GM23248 (cell line): ENCODE measurements at regions not wholly inside any gene's neighbourhood (a gene's known extent, or its start where the extent isn't known, plus 50 kb on each side); places are given as distances from the start of the nearest gene placed in this dataset.
"Not testable (repeated sequence)": the region's sequence is repeated elsewhere in the genome, so short reads cannot be mapped to it uniquely, and the experiment has no call there.

Experiments
- DNase-seq: peaks from one replicate; pipeline ENCODE4 v3.0.0-alpha.2; 2015
- H2AFZ ChIP-seq: fragments of 200-600 bp; sonication (generic); 2 replicates; pipeline ENCODE4 v1.6.1; 2016; ENCODE audit warnings: antibody characterized with exemption
- H3F3A ChIP-seq: fragments of 200-600 bp; sonication (generic); 2 replicates; pipeline ENCODE4 v1.6.1; 2016; ENCODE audit warnings: mild to moderate bottlenecking, antibody characterized with exemption, mixed run types; ENCODE audit not compliant: insufficient read depth
- H3K27ac ChIP-seq: fragments of 200-600 bp; sonication (generic); 2 replicates; pipeline ENCODE4 v1.5.1; 2016; ENCODE audit warnings: mild to moderate bottlenecking
- H3K27me3 ChIP-seq: fragments of 200-600 bp; sonication (generic); replicated peaks from 2 replicates; pipeline ENCODE4 v1.6.1; 2016; ENCODE audit warnings: mild to moderate bottlenecking; ENCODE audit not compliant: insufficient read depth
- H3K36me3 ChIP-seq: fragments of 200-600 bp; sonication (generic); 2 replicates; pipeline ENCODE4 v1.6.1; 2016; ENCODE audit warnings: low read depth, mild to moderate bottlenecking
- H3K4me1 ChIP-seq: fragments of 200-600 bp; sonication (generic); 2 replicates; pipeline ENCODE4 v1.6.1; 2016; ENCODE audit warnings: mild to moderate bottlenecking; ENCODE audit not compliant: insufficient read depth
- H3K4me2 ChIP-seq: fragments of 200-600 bp; sonication (generic); one replicate; pipeline ENCODE4 v1.6.1; 2016; ENCODE audit warnings: mild to moderate bottlenecking; ENCODE audit not compliant: unreplicated experiment
- H3K4me3 ChIP-seq: fragments of 200-600 bp; sonication (generic); 2 replicates; pipeline ENCODE4 v1.5.1; 2016; ENCODE audit warnings: mild to moderate bottlenecking
- H3K79me2 ChIP-seq: fragments of 200-600 bp; sonication (generic); 2 replicates; pipeline ENCODE4 v1.6.1; 2016; ENCODE audit warnings: mild to moderate bottlenecking; ENCODE audit not compliant: insufficient read depth
- H3K9ac ChIP-seq: fragments of 200-600 bp; sonication (generic); 2 replicates; pipeline ENCODE4 v1.6.1; 2016; ENCODE audit warnings: mild to moderate bottlenecking
- H3K9me2 ChIP-seq: fragments of 200-600 bp; sonication (generic); 2 replicates; pipeline ENCODE4 v1.6.1; 2016; ENCODE audit warnings: mixed run types, mild to moderate bottlenecking, moderate library complexity; ENCODE audit not compliant: insufficient read depth
- H3K9me3 ChIP-seq: fragments of 200-600 bp; sonication (generic); one replicate; pipeline ENCODE4 v1.6.1; 2017; ENCODE audit warnings: low read depth
- H4K20me1 ChIP-seq: fragments of 200-600 bp; sonication (generic); 2 replicates; pipeline ENCODE4 v1.6.0; 2016; ENCODE audit not compliant: insufficient read depth
- WGBS, 2 experiments: methylation state at CpG; one replicate each; pipeline ENCODE4 v1.1.6; 2015 to 2017; ENCODE audit warnings: low lambda C conversion rate in 2 of 2, low coverage in 1 of 2; ENCODE audit errors: missing lambda C conversion rate in 2 of 2; 5-methylcytosine and 5-hydroxymethylcytosine counted together
- in situ Hi-C: fragments of 300-500 bp; cut with MboI; formaldehyde crosslinking; loops from 2 replicates; pipeline ENCODE4 v1.15.0; 2020

DNA sequence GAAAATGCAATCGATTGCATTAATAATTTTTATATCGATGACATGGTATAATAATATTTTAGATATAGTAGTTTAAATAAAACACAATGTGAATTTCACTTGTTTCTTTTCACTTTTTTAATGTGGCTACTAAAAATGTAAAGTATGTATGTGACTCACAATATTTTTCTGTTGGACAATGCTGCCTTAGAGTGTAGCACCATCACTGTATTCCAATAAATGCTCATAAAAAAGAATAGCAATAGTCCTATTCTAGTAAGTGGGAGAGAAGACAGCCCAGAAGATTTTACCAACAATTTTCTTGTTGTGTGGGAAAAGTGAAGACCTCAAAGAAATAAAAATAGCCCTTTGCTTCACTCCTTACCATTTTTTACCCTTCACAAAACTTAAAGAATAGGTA, 79.8 kb downstream of the FOXD4L6 start:
- H4K20me1 ChIP-seq, H3K4me1 ChIP-seq, H3K27me3 ChIP-seq, H3K27ac ChIP-seq, H3K9me2 ChIP-seq, H3K79me2 ChIP-seq, H3F3A ChIP-seq, H2AFZ ChIP-seq, H3K9me3 ChIP-seq, H3K9ac ChIP-seq, H3K4me3 ChIP-seq, in situ Hi-C loops, H3K4me2 ChIP-seq, H3K36me3 ChIP-seq: not testable (repeated sequence)
- DNase-seq = peak; percentile 17
- 74 to 84% methylated on average over 2 of the region's 2 CpGs for WGBS, 2 experiments

DNA sequence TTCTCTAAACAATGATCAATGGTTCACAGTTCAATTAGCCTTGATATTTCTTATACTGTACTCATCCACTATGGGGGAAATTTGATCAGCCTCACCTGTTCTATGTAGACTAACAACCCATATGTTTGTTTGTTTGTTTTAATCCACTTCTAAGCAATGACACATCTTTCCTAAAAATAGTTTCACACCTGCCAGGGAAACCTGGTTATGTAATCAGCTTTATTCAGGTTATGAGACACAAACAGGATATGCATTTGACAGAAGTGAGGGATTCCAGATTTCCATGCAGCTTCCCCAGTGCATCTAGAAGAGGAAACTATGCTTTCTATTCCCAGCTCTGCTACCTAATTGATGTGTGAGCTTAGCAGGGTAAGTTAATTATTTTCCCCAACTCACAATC, 80.7 kb downstream of the FOXD4L6 start:
- H3K9me2 ChIP-seq, H3K4me3 ChIP-seq, H3K9ac ChIP-seq, H3K9me3 ChIP-seq, in situ Hi-C loops, H4K20me1 ChIP-seq, H2AFZ ChIP-seq, H3K4me1 ChIP-seq, H3K27ac ChIP-seq, H3F3A ChIP-seq, DNase-seq, H3K27me3 ChIP-seq, H3K79me2 ChIP-seq, H3K36me3 ChIP-seq, H3K4me2 ChIP-seq: not testable (repeated sequence)

GRCh38 chr9:41044930-41045329, 83.6 kb downstream of the FOXD4L6 start:
- 74 to 81% methylated on average over 2 of the region's 2 CpGs for whole genome bisulfite sequencing, 2 experiments
- H4K20me1 ChIP-seq, DNase-seq, H3K9me3 ChIP-seq, in situ Hi-C loops, H3K36me3 ChIP-seq, H3K79me2 ChIP-seq, H3K4me1 ChIP-seq, H3K27me3 ChIP-seq, H3K4me3 ChIP-seq, H2AFZ ChIP-seq, H3K9ac ChIP-seq, H3K4me2 ChIP-seq, H3K9me2 ChIP-seq, H3K27ac ChIP-seq: not testable (repeated sequence)
- H3F3A ChIP-seq = peaks cover 14% of the 10 kb centered on the region

DNA sequence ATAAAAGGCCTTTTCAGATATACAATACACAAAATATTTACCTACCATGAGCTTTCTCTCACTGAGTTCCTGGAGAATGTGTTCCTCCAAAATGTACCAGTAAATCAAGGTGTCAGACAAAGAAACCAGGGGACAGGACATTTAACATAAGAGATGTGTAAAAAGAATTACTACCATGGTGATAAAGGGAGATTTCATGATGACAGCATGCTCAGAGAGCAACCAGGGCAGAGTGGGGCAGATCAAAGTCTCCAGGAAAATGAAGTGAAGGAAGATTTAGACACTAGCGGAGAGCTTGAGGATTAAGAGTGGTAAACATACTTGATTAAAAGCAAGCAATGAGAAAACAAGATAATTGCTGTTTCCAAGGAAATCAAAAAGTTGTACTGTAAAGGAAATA, 85.0 kb downstream of the FOXD4L6 start:
- H3K27ac ChIP-seq, H3K4me3 ChIP-seq, DNase-seq, H3K9me2 ChIP-seq, H3K9ac ChIP-seq, H3K36me3 ChIP-seq, H3K27me3 ChIP-seq, H3K4me1 ChIP-seq, H3K4me2 ChIP-seq, H2AFZ ChIP-seq, H3F3A ChIP-seq, H3K9me3 ChIP-seq, H4K20me1 ChIP-seq, H3K79me2 ChIP-seq, in situ Hi-C loops: not testable (repeated sequence)
- no CpG with 5 or more reads among the region's 1 CpG for WGBS, 2 experiments

DNA sequence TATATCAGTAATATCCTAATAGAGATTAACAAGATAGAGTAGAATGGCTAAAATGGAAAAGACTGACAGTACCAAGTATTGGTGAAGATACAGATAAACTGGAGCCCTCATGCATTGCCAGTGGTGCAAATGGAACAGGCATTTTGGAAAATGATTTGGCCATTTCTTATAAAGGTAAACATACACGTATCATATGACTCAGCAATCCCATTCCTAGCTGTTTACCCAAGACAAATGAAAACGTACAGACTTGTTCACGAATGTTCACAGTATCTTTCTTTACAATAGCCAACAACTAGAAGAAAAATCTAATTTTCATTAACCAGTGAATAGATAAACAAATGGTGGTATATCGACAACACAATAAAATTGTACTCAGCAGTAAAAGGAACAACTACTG, 86.4 kb downstream of the FOXD4L6 start:
- H3K4me1 ChIP-seq, H2AFZ ChIP-seq, H3K36me3 ChIP-seq, H3K9me2 ChIP-seq, H3K79me2 ChIP-seq, H3K9ac ChIP-seq, H3K9me3 ChIP-seq, H3K4me2 ChIP-seq, DNase-seq, H3K4me3 ChIP-seq, H3K27ac ChIP-seq, H3F3A ChIP-seq, H3K27me3 ChIP-seq, H4K20me1 ChIP-seq, in situ Hi-C loops: not testable (repeated sequence)
- 65 to 71% methylated on average over 4 of the region's 4 CpGs for WGBS, 2 experiments

DNA sequence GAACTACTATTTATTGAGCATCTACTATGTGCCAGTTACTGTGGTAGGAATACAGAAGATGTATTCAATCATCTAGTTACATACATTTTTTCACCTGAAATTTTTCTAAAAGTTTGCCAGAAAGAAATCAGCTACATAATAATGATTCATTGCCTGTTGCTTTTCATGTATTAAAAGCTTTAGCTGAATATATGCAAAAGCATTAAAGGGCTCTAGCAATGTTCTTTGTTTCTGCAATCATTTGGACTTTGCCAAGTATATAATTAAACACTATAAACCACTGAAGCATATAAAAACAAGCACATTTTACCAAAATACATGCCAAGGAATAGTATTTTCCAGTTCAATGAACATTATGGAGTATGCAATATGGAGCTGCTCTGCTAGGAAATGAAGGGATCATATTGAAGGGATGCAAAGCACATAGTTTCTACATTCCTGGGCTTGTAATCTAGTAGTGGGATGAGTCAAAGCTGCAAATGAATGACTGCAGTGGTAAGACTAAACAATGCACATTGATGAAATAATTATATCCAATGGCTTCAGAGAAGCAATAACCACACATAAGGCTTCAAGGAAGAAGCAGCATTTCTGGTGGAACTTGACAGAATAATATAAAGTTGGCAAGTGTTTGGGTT, 87.7 kb downstream of the FOXD4L6 start:
- H3F3A ChIP-seq, H3K27ac ChIP-seq, H3K9ac ChIP-seq, H3K9me2 ChIP-seq, DNase-seq, in situ Hi-C loops, H4K20me1 ChIP-seq, H3K36me3 ChIP-seq, H2AFZ ChIP-seq, H3K4me2 ChIP-seq, H3K27me3 ChIP-seq, H3K4me1 ChIP-seq, H3K79me2 ChIP-seq, H3K9me3 ChIP-seq, H3K4me3 ChIP-seq: not testable (repeated sequence)

GRCh38 chr9:41035276-41035675, 93.2 kb downstream of the FOXD4L6 start:
- H3K36me3 ChIP-seq, H3K9ac ChIP-seq, H4K20me1 ChIP-seq, H3K79me2 ChIP-seq, H3K4me3 ChIP-seq, H3K9me2 ChIP-seq, in situ Hi-C loops, H3K9me3 ChIP-seq, H2AFZ ChIP-seq: not testable (repeated sequence)
- Histone ChIP-seq H3K4me1 (peaks cover 25% of the 10 kb centered on the region), H3K27ac (peak overlapping the region; percentile 5; the same call in 1 of the 2 replicates), H3K4me2 (peak overlapping the region; percentile 15), H3F3A (peaks cover 23% of the 10 kb centered on the region), H3K27me3 (peaks cover 13% of the 10 kb centered on the region)
- peak; percentile 30 for DNase-seq
- WGBS, 2 experiments = 50 to 63% methylated on average over 1 of the region's 1 CpG
